IMR-90 (cell line): ENCODE measurements at regions not wholly inside any gene's neighbourhood (a gene's known extent, or its start where the extent isn't known, plus 50 kb on each side); places are given as distances from the start of the nearest gene placed in this dataset.

Experiments used
- BHLHE40 ChIP-seq: fragments of 150-350 bp; IDR thresholded peaks from 2 replicates; pipeline ENCODE4 v1.6.1; 2016; ENCODE audit warnings: mild to moderate bottlenecking, low read depth, low read length
- CEBPB ChIP-seq: IDR thresholded peaks from 2 replicates; pipeline ENCODE4 v1.6.1; 2012; ENCODE audit warnings: low read depth, low read length, improper control_type of control experiment
- CTCF ChIP-seq: conservative IDR thresholded peaks from 2 replicates; pipeline ENCODE4 v1.5.1; 2012; ENCODE audit warnings: mild to moderate bottlenecking, low read depth, low read length, improper control_type of control experiment
- ELK1 ChIP-seq: fragments of 150-350 bp; IDR thresholded peaks from 2 replicates; pipeline ENCODE4 v1.6.1; 2016; ENCODE audit warnings: low read depth, mild to moderate bottlenecking, low read length, moderate library complexity, borderline replicate concordance
- MAFK ChIP-seq: IDR thresholded peaks from 2 replicates; pipeline ENCODE4 v1.6.1; 2012; ENCODE audit warnings: low read depth, low read length, improper control_type of control experiment
- MXI1 ChIP-seq: IDR thresholded peaks from 2 replicates; pipeline ENCODE4 v1.6.1; 2012; ENCODE audit warnings: low read depth, mild to moderate bottlenecking, low read length, moderate library complexity, borderline replicate concordance
- POLR2A ChIP-seq: IDR thresholded peaks from 2 replicates; pipeline ENCODE4 v1.6.1; 2012; ENCODE audit warnings: mild to moderate bottlenecking, low read depth, low read length
- RAD21 ChIP-seq: IDR thresholded peaks from 2 replicates; pipeline ENCODE4 v1.6.1; 2012; ENCODE audit warnings: low read length, improper control_type of control experiment
- RCOR1 ChIP-seq: IDR thresholded peaks from 2 replicates; pipeline ENCODE4 v1.6.1; 2012; ENCODE audit warnings: mild to moderate bottlenecking, low read length, improper control_type of control experiment; ENCODE audit not compliant: insufficient replicate concordance
- RFX5 ChIP-seq: IDR thresholded peaks from 2 replicates; pipeline ENCODE4 v1.8.0; 2012; ENCODE audit warnings: low read depth, mild to moderate bottlenecking, low read length, moderate library complexity
- SMC3 ChIP-seq: fragments of 150-350 bp; IDR thresholded peaks from 2 replicates; pipeline ENCODE4 v1.6.1; 2016; ENCODE audit warnings: low read depth, mild to moderate bottlenecking, antibody characterized with exemption, low read length, moderate library complexity
- TF ChIP-seq, protein P1 (sequence below): fragments of 150-350 bp; IDR thresholded peaks from 2 replicates; pipeline ENCODE4 v1.6.1; 2017; ENCODE audit warnings: mild to moderate bottlenecking, antibody characterized with exemption, low read length, low read depth

DNA sequence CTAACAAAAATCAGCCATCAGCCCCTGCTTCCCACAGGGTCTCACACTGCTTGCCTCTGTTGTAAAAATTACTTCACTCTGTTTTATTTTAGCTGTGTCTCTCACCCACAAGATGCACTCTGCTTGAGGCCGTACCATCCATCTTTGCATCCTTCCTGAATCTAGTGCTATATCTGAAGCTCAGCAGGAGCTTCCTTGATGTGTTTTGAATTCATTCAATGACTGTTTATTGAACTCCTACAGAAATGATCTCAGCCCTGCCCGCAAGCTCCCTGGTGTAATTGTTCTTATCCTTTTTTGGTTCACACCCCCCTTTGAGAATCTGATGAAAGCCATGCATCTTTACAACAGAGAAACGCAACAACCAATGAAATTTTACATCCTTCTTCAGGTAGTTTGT is 310.2 kb upstream of the ZC3H12C start:
- TF ChIP-seq CTCF (no peak), POLR2A (no peak), RAD21 (no peak), RFX5 (no peak), SMC3 (no peak), MXI1 (no peak), BHLHE40 (no peak), CEBPB (no peak), RCOR1 (no peak), ELK1 (no peak), MAFK (no peak)
- TF ChIP-seq, protein P1, sequence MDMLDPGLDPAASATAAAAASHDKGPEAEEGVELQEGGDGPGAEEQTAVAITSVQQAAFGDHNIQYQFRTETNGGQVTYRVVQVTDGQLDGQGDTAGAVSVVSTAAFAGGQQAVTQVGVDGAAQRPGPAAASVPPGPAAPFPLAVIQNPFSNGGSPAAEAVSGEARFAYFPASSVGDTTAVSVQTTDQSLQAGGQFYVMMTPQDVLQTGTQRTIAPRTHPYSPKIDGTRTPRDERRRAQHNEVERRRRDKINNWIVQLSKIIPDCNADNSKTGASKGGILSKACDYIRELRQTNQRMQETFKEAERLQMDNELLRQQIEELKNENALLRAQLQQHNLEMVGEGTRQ: no peak
